AG04450 (cell line): ENCODE measurements at regions not wholly inside any gene's neighbourhood (a gene's known extent, or its start where the extent isn't known, plus 50 kb on each side); places are given as distances from the start of the nearest gene placed in this dataset.

ENCODE experiments used
- CTCF ChIA-PET: fragments of 300-600, 350-600 bp; formaldehyde crosslinking; extraction: SDS; loops from one replicate; lab custom pipeline; 2022; ENCODE audit warnings: antibody characterized with exemption, inconsistent platforms; lab: Charles Lee
- POLR2A ChIA-PET: fragments of 350-600 bp; formaldehyde crosslinking; extraction: SDS; loops from one replicate; lab custom pipeline; 2021; ENCODE audit warnings: antibody characterized with exemption, inconsistent platforms; lab: Yijun Ruan, JAX
- DNase-seq: peaks from one replicate; pipeline ENCODE4 v3.0.0-alpha.2; 2011; ENCODE audit warnings: low read depth, low spot score
- H3K27ac ChIP-seq: one replicate; pipeline ENCODE4 v1.5.1; 2012; ENCODE audit warnings: low read depth, low read length, control low read depth
- H3K27me3 ChIP-seq: one replicate; pipeline ENCODE4 v1.6.0; 2012; ENCODE audit warnings: low read length; ENCODE audit not compliant: control insufficient read depth, insufficient read depth
- H3K4me3 ChIP-seq: 2 replicates; pipeline ENCODE4 v1.5.1; 2011; ENCODE audit warnings: mild to moderate bottlenecking, low read depth, low read length, control low read depth
- H3K9me3 ChIP-seq: 2 replicates; pipeline ENCODE4 v1.5.1; 2012; ENCODE audit warnings: low read length; ENCODE audit not compliant: control insufficient read depth, insufficient read depth
- TF ChIP-seq, protein P1 (sequence below): IDR thresholded peaks from 2 replicates; pipeline ENCODE4 v1.5.1; 2011; ENCODE audit warnings: low read depth, low read length, control low read depth, inconsistent platforms

DNA sequence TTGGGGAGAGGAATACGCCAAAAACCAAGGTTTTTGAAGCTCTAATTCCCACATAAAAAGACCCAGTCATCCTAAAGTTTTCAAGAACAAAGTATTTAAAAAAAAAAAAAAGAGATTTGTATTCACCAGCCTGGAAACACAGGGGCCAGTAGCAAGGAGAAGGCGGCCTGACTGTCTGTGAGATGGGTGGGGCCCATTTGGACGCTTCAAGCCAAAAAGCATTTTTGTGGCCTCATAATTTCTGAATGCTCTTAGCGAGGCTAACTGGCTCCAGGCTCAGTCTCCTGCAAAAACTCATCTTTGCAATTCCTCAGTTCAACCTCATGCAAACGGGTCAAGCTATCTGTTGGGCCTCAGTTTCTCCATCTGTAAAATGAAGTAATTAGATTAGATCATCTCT is 514.1 kb downstream of the MED13L start:
- H3K27ac ChIP-seq: no peak overlapping the region
- TF ChIP-seq, protein P1, sequence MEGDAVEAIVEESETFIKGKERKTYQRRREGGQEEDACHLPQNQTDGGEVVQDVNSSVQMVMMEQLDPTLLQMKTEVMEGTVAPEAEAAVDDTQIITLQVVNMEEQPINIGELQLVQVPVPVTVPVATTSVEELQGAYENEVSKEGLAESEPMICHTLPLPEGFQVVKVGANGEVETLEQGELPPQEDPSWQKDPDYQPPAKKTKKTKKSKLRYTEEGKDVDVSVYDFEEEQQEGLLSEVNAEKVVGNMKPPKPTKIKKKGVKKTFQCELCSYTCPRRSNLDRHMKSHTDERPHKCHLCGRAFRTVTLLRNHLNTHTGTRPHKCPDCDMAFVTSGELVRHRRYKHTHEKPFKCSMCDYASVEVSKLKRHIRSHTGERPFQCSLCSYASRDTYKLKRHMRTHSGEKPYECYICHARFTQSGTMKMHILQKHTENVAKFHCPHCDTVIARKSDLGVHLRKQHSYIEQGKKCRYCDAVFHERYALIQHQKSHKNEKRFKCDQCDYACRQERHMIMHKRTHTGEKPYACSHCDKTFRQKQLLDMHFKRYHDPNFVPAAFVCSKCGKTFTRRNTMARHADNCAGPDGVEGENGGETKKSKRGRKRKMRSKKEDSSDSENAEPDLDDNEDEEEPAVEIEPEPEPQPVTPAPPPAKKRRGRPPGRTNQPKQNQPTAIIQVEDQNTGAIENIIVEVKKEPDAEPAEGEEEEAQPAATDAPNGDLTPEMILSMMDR: no peak
- CTCF ChIA-PET: interaction anchor here (0.7 to 3.5 kb wide), 2 partner anchors 11 to 16 kb away, joined by 4 to 19 read pairs; no protein-coding TSS in a partner anchor
- no peak for DNase-seq
- peaks cover 3% of the 10 kb centered on the region for H3K27me3 ChIP-seq
- no peak overlapping the region for H3K4me3 ChIP-seq
- no peaks in the 10 kb centered on the region for H3K9me3 ChIP-seq
- POLR2A ChIA-PET: no interaction called here

DNA sequence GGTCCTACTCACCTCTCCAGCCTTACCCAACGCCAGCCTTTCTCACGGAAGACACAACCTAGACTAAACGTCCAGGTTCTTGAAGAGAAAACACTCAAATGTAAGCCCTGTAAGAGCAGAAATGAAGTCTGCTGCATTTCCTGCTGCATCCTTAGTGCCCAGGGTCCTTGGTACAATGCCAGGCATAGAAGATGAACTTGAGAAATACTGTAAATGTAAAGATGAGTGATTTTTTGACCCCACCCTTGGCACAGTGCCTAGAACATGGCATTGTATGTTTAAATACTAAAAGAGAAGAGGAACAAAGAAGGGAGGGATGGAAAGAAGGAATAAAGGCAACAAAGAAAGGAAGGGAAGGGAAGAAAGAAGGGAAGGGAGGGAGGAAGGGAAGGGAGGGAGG is 514.6 kb downstream of the MED13L start:
- TF ChIP-seq, protein P1: no peak
- POLR2A ChIA-PET: no interaction called here
- Histone ChIP-seq H3K27ac (no peak overlapping the region), H3K27me3 (peaks cover 3% of the 10 kb centered on the region), H3K4me3 (no peak overlapping the region), H3K9me3 (no peaks in the 10 kb centered on the region)
- CTCF ChIA-PET: interaction anchor here (3.5 kb wide), 1 partner anchor 11 kb away, joined by 19 read pairs; no protein-coding TSS in a partner anchor
- no peak for DNase-seq

DNA sequence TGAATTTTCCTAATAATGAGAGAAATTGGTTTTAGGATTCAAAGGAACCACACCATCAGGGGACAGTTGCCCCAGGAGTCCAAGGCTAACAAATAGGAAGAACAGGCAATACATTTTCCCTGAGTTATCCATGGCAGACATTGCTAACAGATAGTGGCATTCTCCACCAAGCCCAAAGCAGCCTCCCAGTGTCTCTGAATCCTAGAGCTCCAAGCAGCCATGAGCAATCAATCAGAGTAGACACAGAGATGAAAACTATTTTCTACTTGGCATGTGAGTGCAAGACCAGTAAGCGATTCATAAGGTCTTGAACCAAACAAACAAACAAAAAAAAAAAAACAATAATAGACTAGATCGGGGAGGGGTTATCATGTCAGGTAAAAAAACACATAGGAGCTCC is 515.7 kb downstream of the MED13L start:
- POLR2A ChIA-PET: interaction anchor here (0.7 kb wide), 1 partner anchor 724 kb away, joined by 3 read pairs; no protein-coding TSS in a partner anchor

DNA sequence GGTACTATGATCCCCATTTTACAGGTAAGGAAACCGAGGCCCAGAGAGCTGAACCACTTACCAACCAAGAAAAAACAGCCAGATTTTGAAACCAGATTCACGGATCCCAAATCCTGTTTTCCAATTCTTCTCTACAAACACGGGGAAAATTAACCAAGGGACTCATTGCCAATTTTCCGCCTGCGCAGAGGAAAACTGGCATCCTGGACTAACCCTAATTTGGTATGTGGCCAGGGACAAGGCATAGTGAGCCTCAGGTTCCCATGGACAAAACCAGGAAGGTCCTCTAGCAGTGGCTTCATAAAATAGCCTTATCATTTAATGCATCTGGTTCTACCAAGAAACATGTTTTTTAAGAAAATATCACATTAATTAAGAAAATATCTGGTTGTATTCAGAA is 517.3 kb downstream of the MED13L start:
- Histone ChIP-seq H3K4me3 (no peak overlapping the region), H3K27ac (no peak overlapping the region), H3K27me3 (peaks cover 3% of the 10 kb centered on the region), H3K9me3 (no peaks in the 10 kb centered on the region)
- ChIA-PET POLR2A (no interaction called here), CTCF (no interaction called here)
- no peak for DNase-seq
- TF ChIP-seq, protein P1: no peak

More for the DNA sequence above, 515.7 kb downstream of the MED13L start:
- Histone ChIP-seq H3K27ac (no peak overlapping the region), H3K9me3 (no peaks in the 10 kb centered on the region), H3K27me3 (peaks cover 3% of the 10 kb centered on the region), H3K4me3 (no peak overlapping the region)
- DNase-seq: no peak
- CTCF ChIA-PET: interaction anchor here (3.5 kb wide), 1 partner anchor 10 kb away, joined by 19 read pairs; no protein-coding TSS in a partner anchor
- TF ChIP-seq, protein P1: no peak

DNA sequence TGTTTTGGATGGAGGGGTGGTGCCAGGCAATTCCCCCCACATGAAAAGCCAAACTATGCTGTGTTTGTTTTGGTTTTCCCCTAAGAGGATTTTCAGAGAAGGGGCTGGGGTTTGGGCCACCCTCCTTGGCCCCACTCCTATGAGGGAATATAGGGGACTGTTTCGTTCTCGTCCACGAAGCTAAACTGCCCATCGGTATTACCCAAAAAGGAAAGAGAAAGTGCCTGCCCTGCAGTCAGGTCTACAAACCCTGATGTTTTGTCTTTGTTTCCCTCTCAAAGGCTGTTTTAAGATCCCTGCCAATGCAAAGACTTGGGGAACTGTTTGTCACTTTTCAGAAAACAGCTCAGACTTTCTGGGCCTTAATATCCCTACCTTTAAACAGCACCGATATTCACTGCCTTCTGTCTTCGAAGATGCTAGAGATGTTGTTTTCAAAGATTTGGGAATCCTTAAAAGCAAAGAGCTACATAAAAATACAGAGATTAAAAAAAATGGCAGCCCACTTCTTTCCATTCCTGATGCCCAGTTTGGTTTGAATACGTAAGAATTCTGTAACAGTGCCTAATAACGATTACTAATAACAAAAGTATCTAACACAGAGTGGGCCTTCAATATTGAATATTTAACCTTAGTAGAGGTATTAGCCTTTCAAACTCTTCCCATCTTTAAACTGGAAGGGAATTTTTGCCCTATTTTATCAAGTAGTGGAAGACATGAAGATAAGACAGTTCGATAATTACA is 518.4 kb downstream of the MED13L start:
- Histone ChIP-seq H3K27ac (no peak overlapping the region), H3K27me3 (peaks cover 3% of the 10 kb centered on the region), H3K9me3 (no peaks in the 10 kb centered on the region), H3K4me3 (peak overlapping the region; percentile 44)
- POLR2A ChIA-PET: no interaction called here
- CTCF ChIA-PET: interaction anchor here (1.3 to 1.9 kb wide), 4 partner anchors 159 to 1096 kb away, joined by 3 to 6 read pairs (median 4); partner anchors contain the start of gene TBX3
- DNase-seq: no peak
- TF ChIP-seq, protein P1: no peak
